NCI-H1417 (cell line): ENCODE measurements at regions not wholly inside any gene's neighbourhood (a gene's known extent, or its start where the extent isn't known, plus 50 kb on each side); places are given as distances from the start of the nearest gene placed in this dataset.

Experiments
- DNase-seq, 3 experiments: peaks; one replicate each; lab custom pipeline; 2025; lab: John Stamatoyannopoulos, UW

DNA sequence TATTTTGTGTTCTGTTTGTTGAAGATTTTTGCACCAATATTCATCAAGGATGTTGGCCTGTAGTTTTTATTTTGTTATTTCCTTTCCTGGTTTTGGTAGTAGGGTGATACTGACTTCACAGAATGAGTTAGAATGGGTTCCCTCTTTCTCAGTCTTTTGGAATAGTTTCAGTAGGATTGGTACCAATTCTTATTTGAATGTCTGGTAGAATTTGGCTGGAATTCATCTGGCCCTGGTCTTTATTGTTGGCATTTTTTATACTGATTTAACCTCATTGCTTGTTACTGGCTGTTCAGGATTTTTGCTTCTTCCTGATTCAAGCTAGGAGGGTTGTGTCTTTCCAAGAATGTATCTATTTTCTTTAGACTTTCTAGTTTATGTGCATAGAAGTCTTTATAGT is 263.7 kb downstream of the SOX11 start:
- no peak for DNase-seq

DNA sequence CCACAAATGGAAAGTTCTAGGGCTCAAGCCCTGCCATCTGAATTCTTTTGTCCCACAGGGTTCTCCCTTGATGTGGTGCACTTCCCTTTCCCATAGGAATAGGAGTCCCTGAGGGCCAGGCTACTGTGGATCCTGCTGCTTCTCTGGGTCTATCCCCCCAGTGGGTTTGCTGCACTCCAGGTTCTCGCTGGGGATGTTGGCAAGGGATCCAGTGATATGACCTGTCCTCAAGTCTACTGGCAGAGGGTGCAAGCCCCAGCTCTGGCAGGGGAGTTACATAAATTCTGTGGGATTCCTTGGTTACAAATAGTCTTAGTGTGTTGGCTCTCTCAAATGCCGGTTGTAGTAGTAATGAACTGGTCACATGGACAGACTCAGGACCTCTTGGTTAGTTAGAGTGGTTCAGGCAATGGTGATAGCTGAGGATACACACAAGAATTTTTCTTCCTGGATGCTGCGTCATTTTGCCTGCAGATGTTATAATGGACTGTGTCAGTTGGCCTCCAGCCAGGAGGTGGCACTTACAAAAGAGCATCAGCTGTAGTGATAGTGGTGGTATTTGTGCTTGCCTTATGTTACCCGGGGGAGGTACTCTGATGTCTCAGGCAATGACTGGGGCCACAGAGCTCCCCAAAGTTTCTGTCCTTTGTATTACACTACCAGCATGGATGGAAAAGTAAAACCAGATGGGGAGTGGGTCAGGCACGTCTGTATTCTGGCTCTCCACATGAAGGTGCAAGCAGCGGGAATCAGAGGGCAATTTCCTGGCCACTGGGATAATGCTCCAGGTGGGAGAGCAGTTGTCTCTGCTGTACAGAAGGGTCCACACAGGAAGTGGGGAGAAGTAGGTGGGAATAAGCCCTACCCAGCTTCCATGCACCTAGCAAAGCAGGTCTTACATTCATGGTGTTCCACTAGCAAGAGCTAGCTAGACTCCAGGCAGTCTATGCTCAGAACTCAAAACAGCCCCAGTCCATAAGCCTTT is 267.9 kb downstream of the SOX11 start:
- DNase-seq: no peak

DNA sequence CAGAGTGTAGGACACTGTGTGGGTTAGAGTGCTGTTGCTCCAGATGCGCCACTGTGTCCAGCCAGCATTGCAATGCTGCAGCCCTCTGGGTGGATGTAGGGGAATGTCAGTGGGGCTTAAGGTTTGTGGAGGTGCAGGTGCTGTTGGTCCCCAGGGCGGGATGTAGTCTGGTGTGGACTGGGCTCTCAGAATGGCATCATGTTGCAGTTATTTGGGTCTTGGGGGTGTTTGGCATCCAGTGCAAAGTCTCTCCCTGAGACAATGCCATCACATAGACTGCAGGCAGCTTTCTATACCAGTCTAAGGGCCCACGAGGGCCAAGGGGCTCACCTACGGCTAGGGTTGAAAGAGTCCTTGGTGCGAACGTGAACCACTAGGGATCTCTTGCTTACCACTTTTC is 275.3 kb downstream of the SOX11 start:
- no peak for DNase-seq

DNA sequence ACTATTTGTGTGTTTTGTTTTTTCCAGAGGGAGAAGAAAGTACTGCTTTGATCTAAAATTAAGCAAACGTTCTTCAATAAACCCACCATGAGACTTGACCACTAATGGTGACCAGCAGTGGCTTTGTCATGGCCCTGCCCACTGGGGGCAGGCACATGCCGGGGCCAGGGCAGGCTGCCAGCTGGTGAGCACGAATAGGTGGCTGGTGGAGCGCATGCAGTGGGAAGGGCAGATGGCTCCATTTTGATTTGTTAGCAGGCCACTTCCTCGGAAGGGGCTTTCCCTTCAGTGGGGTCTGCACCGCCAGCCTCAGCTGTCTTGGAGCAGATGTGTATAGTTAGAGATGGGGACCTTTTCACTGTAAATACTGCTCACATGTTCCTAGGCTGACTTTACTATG is 277.1 kb downstream of the SOX11 start:
- DNase-seq: no peak

DNA sequence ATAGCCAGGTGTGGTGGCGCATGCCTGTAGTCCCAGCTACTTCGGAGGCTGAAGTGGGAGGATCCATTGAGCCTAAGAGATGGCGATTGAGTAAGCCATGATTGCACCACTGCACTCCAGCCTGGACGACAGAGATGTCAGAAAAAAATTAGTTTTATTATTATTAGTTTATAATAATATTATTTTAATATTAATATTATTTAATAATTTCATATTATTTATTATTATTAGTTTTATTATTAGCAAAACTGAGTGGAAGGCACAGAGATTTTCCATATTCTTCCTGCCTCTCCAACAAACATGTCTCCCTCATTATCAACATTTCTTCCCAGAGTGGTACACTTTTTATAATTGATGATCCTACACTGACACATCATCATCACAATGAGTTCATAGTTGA is 278.2 kb downstream of the SOX11 start:
- DNase-seq: no peak

DNA sequence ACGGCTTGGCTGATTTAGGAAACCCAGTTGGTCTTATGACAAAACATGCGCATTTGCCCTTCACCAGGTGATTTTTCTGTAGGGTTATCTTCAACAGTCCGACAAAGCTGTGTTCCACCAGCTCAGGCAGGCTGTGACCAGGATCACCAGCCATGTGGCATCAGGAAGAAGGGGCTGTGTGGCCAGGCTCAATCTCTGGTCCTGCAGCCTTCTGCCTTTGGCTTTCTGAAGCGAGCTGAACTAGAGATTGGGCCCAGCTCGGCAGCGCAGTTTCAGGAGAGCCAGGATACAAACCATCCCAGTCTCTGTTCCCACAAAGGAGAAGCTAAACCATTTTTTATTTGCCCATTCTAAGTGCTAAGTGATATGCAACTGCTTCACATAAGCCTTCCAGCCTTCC is 282.3 kb downstream of the SOX11 start:
- DNase-seq: no peak

DNA sequence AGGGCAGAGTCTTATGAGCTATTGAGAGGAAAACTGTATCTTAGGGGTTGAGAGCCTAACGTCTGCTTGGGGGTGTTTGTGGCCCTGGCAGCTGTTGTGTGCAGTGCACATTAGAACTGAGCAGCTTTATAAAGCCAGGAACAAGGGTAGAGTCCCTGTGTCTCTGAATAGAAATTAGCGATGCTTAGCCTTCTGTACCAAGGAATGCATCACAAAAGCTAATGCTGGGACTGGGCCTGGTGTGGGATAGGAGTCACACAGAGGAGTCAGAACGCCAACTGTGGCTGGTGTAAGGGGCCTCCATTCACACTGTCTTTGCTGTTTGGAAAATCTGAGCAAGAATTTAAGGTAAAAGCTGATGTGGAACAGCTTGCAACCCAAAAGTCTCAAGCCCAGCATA is 283.2 kb downstream of the SOX11 start:
- no peak for DNase-seq

DNA sequence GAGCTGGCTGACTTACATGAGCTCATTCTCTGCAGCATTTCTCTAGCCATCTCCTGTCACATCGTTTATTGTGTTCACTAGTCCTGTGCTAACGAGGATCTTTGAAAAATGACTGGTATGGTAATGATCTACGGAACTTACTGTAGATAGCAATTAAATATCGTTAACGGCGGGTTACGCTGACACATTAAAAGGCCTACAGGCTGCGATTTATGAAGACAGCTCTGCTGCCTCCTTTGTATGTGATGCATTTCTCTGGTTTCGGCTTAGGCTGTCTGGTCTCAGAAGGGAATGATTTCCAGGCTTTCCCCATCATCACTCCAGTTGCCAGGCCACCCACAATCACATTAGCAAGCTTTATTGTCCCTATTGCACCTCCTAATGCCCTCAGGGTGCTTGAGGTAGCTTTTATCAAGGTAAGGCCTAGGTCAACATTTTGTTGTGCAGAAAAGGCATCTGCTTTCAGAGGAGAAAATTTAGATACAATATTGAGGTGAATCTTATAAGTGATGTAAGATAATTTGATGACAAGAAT is 284.4 kb downstream of the SOX11 start:
- DNase-seq: peak in 1 of 3 experiments; percentile 65

DNA sequence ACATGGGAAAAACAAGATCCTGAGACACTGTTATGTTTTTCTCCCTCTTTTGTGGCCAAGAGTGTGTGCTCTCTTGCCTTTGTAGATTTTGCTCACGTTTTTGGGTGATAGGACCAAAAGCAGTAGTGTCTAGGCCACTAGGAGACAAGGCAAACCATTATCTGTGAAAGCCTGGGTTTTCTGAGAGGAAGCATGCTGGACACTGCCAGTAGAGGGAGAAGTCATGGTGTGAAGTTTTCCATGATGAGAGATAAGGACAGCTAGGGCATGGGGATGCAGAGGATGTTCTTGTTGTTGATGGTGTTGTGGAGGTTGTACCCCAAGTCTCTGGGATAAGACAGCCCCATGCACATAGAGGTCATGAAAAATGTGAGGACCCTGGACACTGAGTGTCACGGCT is 285.3 kb downstream of the SOX11 start:
- no peak for DNase-seq

DNA sequence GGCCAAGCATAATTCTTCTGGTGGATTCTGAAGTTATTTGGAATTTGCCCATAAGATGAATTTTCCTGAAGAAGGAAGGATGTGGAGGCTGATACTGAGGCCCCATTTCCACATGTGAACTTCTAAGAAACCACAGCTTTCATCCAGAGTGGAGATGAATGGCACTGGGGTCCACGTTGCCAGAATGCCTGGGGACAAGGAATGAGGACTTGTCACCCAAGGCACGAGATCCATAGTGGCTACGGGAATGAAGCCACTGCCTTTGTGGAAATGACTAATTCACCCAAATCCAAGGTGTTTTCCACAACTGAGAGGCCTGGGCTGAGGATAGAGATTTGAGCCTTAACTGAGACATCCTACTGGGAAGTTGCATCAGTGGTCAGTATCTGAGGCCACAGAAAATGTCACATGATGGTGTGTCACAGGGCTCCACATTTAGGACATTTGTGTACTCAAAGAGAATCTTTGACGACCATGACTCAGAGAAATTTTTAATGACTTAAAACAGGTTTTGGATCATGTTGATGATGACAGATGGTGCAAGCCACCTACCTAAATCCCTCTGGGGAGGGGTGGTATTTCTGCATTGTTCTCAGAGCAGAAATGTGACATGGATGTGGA is 286.1 kb downstream of the SOX11 start:
- DNase-seq: no peak

DNA sequence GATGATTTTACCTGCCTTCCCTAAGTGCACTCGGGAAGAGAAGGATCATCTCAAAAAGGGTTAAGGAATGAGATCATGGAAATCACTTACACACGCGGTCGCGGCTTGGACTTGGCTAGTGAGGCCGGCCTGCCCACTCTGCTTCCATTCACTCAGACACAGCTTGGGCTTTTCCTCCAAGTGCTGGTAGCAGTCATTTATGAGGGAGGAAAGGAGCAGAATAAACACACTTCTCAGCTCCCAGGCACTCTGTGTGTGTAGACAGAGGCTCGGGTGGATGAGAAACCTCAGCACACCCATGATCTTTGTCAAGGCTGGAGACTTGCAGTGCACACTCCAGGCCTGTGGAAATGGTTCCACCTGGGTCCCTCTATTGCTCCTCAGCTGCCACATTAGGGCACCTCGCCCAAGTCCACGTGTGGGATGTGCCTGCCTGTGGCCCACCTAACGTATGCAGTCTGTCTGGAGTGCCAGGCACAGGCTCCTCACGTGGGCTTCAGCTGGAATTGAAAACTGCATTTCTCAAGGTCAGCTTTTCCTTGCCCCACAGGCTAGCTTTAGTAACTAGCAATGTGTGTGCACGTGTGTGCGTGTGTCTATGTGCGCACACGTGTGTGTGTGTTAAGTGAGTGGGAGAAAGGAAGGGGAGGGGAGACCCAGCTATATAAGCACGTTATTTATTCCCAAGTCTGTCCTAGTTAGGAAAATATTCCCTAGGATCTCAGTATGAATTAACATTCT is 288.4 kb downstream of the SOX11 start:
- peak; percentile 61 to 74 (median 63) for DNase-seq

DNA sequence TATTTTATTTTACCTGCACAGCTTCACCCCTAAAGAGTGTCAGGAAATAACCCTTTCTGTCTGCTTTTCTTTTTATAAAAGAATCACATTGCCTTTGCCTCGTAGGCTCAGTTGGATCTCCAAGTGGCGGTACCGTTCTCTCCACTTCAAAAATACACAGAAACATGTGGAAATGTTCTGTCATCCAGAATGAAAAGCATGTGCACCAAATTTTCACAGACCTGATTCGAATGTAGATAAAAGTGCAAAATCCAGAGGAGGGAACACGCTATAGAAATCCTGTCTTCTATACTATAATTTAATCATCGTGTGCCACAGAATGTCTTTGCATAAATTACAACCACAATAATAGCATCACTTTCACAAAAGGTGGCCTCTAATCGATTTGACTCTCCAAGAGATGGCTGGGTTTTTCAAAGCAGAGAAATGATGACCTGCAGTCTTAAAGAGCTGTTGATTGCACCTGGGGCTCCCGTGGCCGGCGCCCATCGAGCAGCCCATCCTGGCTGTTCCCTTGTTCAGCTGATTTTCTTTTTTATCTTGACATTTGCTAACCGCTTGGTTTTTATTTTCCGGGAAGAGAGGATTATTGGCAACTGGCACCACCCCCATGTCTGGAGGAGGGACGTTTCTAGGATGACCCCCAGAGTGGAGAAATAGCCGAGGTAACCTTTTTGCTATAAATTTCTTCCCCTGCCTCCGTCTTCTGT is 290.2 kb downstream of the SOX11 start:
- DNase-seq: peak in 2 of 3 experiments; percentile 59 to 79

DNA sequence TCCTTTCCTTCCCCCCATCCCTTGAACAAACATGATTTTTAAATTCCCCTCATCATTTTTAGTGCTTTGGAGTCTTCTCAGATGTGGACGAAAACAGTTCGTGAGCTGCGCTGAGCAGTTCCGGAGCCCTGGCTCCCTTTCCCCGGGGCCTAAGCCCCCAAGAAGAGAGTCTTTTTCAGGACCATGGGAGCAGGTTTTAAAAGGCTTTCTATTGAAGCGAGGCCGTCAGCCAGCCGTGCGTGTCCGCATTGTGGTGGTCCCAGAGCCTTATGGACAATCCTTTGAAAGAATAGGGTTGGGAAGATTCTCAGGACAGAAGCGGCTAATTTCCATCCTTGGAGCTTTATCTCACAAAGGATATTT is 290.7 kb downstream of the SOX11 start:
- DNase-seq: peak in 1 of 3 experiments; percentile 52

DNA sequence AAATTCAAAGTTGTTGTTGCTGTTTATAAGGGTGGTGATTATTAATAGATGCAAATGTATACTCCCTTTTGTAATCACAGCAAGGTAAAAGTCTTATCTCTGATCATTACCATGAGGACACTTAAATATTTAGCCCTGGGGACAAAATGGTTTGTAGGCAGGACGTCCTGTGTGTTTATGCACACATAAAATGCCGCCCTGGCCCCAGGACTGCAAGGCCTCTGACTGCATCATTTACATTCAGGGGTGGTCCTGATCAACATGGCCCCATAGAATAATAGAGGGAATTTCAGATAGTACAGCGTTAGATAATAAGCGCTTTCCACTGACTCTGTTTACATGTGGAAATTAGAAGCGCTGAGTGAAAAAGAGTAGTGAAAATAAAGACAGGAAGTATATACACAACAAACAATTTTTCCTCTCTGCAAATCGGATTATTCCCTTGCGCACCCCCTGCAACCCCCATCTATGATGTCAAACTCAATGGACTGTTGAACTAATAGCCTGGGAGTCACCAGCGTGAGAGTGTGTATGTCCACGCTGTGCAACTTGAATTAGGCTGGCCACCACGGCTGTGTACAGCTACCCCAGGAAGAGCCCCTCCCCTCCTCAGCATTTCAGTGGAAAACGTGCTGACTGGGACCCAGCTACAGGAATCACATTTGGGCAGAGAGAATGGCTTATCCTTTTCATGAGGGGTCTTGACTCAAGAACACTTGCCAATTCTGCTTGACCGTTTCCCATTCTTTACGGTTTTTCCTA is 291.5 kb downstream of the SOX11 start:
- DNase-seq: no peak

DNA sequence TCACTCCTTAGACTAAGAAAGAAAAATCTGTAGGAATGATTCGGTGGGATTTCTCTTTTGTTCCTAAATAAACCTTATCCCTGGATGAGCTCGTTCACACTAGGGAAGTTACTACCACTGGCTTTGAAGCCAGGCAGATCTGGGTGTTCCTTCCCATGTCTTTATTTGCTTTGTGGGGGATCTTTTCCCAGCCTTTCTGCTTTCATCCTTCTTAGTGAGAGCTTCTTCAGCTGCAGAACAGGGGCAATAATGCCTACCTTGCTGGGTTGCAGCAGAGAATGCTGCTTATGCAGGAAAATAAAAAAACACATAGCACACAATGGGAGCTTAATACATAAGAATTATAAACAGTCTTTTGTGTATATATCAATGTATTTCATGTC is 292.1 kb downstream of the SOX11 start:
- no peak for DNase-seq

DNA sequence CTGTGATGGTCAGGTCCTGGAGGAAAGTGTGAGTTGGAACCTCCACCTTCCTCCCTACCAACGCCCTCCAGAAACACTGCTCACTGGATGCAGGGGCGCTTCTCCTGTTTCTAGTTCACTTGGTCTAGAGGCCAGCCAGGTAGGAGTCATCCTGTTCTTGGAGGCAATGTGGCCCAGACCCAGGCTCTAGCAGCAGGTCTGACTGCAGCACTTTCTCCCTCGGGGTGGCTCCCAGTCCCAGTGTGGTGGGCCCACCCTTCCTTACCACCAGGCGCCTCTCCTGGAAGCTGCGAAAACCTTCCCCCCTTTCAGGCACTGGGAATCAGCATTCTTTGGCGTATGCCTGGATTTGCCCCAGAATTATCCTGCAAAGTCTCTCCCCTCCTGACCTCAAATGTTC is 292.8 kb downstream of the SOX11 start:
- no peak for DNase-seq

DNA sequence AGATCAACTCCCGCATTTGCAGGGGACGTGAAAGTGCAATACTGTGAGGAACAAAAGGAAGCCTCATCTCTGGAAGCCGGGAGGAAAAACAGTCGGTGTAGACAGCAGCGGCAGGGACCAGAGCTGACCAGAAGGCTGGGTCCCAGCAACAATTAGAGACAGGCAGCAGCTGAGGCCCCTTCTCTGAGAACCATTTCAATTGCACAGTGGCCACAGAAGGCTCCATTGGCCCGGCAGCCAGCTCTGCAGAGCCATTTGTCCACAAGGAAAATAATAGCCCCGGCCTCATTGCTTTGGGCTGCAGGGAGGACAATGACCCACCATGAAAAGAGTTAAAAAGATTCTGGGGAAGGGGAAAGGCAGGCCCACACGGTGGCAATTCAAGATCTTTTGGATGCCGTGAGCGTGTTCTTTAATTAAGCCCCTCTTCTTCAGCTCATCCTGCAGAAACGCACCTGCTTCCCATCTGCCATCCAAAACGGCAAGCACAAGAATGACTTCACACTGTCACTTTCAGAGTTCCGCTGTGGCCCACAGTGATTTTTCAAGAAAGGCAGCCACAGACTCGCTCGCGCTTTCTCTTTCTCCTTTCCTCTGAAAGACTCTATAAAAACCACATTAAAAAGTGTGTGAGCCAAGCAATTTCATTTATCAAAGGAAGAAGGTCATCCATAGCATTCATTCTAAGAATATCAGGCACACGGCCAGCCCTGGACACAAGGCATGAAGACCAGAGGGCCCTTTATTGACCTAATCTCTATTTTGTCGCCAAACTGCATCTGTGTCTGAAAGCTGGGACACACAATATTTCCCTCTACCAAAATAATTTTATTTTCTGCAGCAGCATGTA is 293.6 kb downstream of the SOX11 start:
- DNase-seq: no peak

DNA sequence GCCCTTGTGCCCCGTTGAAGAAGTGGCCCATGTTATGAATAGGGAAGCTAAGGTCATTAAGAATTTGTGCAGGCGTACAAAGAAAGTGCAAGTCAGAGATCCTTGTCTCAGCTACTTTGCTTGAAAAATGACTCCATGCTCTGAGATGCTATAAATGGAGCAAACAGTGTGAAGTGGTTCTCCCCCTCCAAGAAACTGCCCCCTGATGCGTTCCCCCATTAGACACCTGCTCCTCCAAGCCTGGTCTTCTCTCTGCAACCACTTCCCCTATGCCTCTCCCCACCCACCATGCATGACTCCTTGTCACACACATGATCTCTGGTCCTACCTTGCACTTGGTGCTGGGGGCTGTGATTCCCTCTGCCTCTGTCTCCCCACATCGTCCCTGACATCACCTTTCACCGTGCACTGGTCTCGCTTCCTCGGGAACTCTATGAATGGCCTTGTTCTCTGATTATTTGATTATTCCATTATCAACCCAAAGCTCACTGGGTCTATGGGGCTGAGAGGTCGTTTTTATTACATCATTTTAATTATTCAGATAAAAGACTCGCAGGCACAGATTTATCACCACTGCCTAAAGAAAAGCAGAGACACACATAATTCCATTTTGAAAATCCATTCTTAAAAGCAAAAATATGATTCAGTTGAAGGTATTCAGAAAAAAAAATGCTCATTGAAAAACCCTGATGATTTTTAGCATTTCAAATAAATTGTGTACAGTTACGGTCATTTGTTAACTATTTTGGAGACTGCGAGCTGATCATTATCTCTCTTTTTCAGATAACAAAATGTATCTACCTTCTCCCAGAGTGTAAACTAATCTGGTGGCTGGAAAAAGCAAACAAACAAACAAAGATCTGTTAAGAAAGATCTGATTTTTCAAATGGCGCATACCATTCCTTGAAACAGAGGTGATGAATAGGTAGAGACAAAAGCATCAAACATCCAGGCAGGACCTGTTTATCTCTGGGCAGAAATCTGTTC is 294.9 kb downstream of the SOX11 start:
- DNase-seq: peak in 1 of 3 experiments; percentile 75

DNA sequence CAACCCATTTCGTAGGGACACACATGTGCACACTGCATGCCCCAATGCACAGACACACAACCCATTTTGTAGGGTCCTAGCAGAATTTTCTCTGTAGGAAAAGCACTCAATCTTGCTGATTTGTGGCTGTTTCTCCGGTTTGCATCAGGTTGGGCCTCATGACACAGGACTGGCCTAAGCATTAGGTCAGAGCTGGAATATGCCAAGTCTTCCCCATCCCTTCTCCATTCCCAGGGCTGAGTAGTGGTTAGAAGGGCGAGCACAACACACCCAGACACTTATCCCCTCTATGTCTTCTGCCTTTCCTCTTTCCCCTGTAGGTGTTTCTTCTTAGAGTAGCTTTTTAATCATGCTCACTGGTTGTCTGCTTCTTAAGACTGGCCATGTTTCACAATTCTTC is 295.9 kb downstream of the SOX11 start:
- no peak for DNase-seq
